ENCODE measurements at regions not wholly inside any gene's neighbourhood (a gene's known extent, or its start where the extent isn't known, plus 50 kb on each side); places are given as distances from the start of the nearest gene placed in this dataset.

- no peak for DNase-seq
Observed at GRCh38 chr2:44879269-44880124, 62.0 kb upstream of the SIX3 start.

GRCh38 chr2:44880125-44880483, 61.4 kb upstream of the SIX3 start:
- DNase-seq = no peak

GRCh38 chr2:44881856-44882255, 59.6 kb upstream of the SIX3 start:
- no peak for DNase-seq

GRCh38 chr2:44883356-44883755, 58.1 kb upstream of the SIX3 start:
- DNase-seq = no peak

- no peak for DNase-seq
Observed at GRCh38 chr2:44884231-44884630, 57.3 kb upstream of the SIX3 start.

GRCh38 chr2:44884677-44885076, 56.8 kb upstream of the SIX3 start:
- no peak for DNase-seq

- DNase-seq = no peak
Observed at GRCh38 chr2:44886414-44886813, 55.1 kb upstream of the SIX3 start.

GRCh38 chr2:44889096-44889495, 52.4 kb upstream of the SIX3 start:
- DNase-seq = no peak
